ENCODE measurements at regions not wholly inside any gene's neighbourhood (a gene's known extent, or its start where the extent isn't known, plus 50 kb on each side); places are given as distances from the start of the nearest gene placed in this dataset.

- Histone ChIP-seq H3K27me3 (ENCODE audit: insufficient read depth, low read length) (no peaks in the 10 kb centered on the region), H3K9ac (ENCODE audit: low read length) (no peak overlapping the region), H3K36me3 (ENCODE audit: insufficient read depth, low read length) (no peaks in the 10 kb centered on the region), H4K20me1 (ENCODE audit: insufficient read depth, low read length) (no peaks in the 10 kb centered on the region), H3K4me3 (ENCODE audit: low read depth, low read length, poor library complexity, severe bottlenecking) (no peak overlapping the region), H3K79me2 (ENCODE audit: insufficient read depth, low read length) (no peaks in the 10 kb centered on the region), H3F3A (ENCODE audit: insufficient read depth, low read length) (no peaks in the 10 kb centered on the region; the same call in 1 of the 2 replicates), H3K4me2 (ENCODE audit: low read length) (no peak overlapping the region), H3K27ac (ENCODE audit: low read depth, low read length, poor library complexity, severe bottlenecking) (no peak overlapping the region), H3K9me2 (ENCODE audit: low read depth, low read length) (no peaks in the 10 kb centered on the region), H3K9me3 (ENCODE audit: low read length) (no peaks in the 10 kb centered on the region), H3K4me1 (ENCODE audit: insufficient read depth, low read length, severe bottlenecking) (peaks cover 30% of the 10 kb centered on the region), H2AFZ (ENCODE audit: low read length) (no peak overlapping the region)
- TF ChIP-seq EZH2 (IDR thresholded peaks at IDR 0.05; ENCODE audit: borderline replicate concordance, low read length), result no peak
These were observed 85.4 kb downstream of the NCOR2 start for GRCh38 chr12:124481772-124482566.

- no peak overlapping the region for H3K4me3 ChIP-seq (ENCODE audit: low read depth, low read length, poor library complexity, severe bottlenecking)
- H3K4me1 ChIP-seq (ENCODE audit: insufficient read depth, low read length, severe bottlenecking), result peaks cover 27% of the 10 kb centered on the region
- no peak overlapping the region for H2AFZ ChIP-seq (ENCODE audit: low read length)
- H3K4me2 ChIP-seq (ENCODE audit: low read length), result no peak overlapping the region
- no peaks in the 10 kb centered on the region for H3K79me2 ChIP-seq (ENCODE audit: insufficient read depth, low read length)
- H3K36me3 ChIP-seq (ENCODE audit: insufficient read depth, low read length), result no peaks in the 10 kb centered on the region; the same call in 1 of the 2 replicates
- H4K20me1 ChIP-seq (ENCODE audit: insufficient read depth, low read length), result no peaks in the 10 kb centered on the region
- H3K9me2 ChIP-seq (ENCODE audit: low read depth, low read length), result no peaks in the 10 kb centered on the region
- TF ChIP-seq EZH2 (IDR thresholded peaks at IDR 0.05; ENCODE audit: borderline replicate concordance, low read length), result no peak
- no peak for TF ChIP-seq CTCF (IDR thresholded peaks at IDR 0.05; ENCODE audit: low read length)
- H3K9ac ChIP-seq (ENCODE audit: low read length), result no peak overlapping the region
- H3K9me3 ChIP-seq (ENCODE audit: low read length), result no peaks in the 10 kb centered on the region
- no peaks in the 10 kb centered on the region for H3K27me3 ChIP-seq (ENCODE audit: insufficient read depth, low read length)
- H3F3A ChIP-seq (ENCODE audit: insufficient read depth, low read length), result no peaks in the 10 kb centered on the region; the same call in 1 of the 2 replicates
- H3K27ac ChIP-seq (ENCODE audit: low read depth, low read length, poor library complexity, severe bottlenecking), result no peak overlapping the region
These were observed 86.1 kb downstream of the NCOR2 start for GRCh38 chr12:124481257-124481750.

GRCh38 chr12:124480469-124481256 is 86.7 kb downstream of the NCOR2 start:
- no peak for TF ChIP-seq CTCF (IDR thresholded peaks at IDR 0.05; ENCODE audit: low read length)
- no peak for TF ChIP-seq EZH2 (IDR thresholded peaks at IDR 0.05; ENCODE audit: borderline replicate concordance, low read length)
- Histone ChIP-seq H3K36me3 (ENCODE audit: insufficient read depth, low read length) (no peaks in the 10 kb centered on the region; the same call in 1 of the 2 replicates), H3K9me2 (ENCODE audit: low read depth, low read length) (no peaks in the 10 kb centered on the region), H3K9me3 (ENCODE audit: low read length) (no peaks in the 10 kb centered on the region), H4K20me1 (ENCODE audit: insufficient read depth, low read length) (no peaks in the 10 kb centered on the region), H3K4me1 (ENCODE audit: insufficient read depth, low read length, severe bottlenecking) (peaks cover 27% of the 10 kb centered on the region), H3K27ac (ENCODE audit: low read depth, low read length, poor library complexity, severe bottlenecking) (peak overlapping the region; percentile 23), H3K4me2 (ENCODE audit: low read length) (no peak overlapping the region), H3K4me3 (ENCODE audit: low read depth, low read length, poor library complexity, severe bottlenecking) (no peak overlapping the region), H3K9ac (ENCODE audit: low read length) (no peak overlapping the region), H2AFZ (ENCODE audit: low read length) (no peak overlapping the region), H3F3A (ENCODE audit: insufficient read depth, low read length) (no peaks in the 10 kb centered on the region; the same call in 1 of the 2 replicates), H3K79me2 (ENCODE audit: insufficient read depth, low read length) (no peaks in the 10 kb centered on the region), H3K27me3 (ENCODE audit: insufficient read depth, low read length) (no peaks in the 10 kb centered on the region)
